ENCODE measurements at regions not wholly inside any gene's neighbourhood (a gene's known extent, or its start where the extent isn't known, plus 50 kb on each side); places are given as distances from the start of the nearest gene placed in this dataset.

DNA sequence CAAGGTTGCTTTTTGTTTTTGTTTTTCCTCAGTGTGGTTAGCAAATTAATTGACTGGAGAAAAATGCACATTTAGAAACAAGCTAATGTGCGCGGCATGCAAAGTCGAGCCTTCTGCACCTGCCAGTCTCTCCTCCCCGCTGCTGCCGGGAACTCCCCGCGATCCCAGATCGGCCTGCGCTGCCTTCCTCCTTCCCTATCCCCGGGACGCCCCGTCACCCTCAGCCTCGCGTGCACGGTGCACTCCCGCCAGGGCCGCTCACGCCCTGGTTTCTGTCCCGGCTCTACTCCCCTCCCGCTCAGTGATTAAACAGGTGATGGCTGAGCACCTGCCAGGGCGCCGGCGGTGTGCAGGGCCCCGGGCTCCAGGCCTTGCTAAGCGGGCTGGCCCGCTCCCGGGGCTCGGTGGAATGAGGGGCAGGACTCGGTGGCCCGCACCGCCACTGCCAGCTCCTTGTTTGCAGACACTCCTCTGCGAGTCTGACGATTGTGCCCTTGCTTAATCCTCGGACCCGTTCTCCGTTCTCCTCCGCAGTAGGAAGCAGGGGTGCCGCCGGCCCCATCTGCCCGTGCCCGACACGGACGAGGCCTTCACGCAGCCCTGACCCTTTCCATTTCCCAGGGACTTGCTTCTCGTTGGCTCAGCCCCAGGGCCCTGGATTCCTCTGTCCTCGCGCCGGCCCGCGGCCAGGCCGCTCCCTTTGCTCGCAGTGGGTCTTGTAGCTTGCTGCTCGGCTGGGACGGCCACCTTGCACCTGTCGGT is 143.4 kb downstream of the TRIML1 start:
- no peaks in the 10 kb centered on the region for H3K9me2 ChIP-seq (replicated peaks; ENCODE audit: low read length)
- H4K20me1 ChIP-seq (ENCODE audit: low read length), result no peaks in the 10 kb centered on the region
- DNase-seq (no peak), ATAC-seq (no peak)
- no peak overlapping the region for H3K27ac ChIP-seq (ENCODE audit: low read length)
- no peaks in the 10 kb centered on the region for H3K9me3 ChIP-seq (ENCODE audit: low read length)
- no peaks in the 10 kb centered on the region for H3K79me2 ChIP-seq (ENCODE audit: low read length)
- H3F3A ChIP-seq (ENCODE audit: low read length, unreplicated experiment), result no peaks in the 10 kb centered on the region
- no peak overlapping the region for H3K9ac ChIP-seq (ENCODE audit: low read length)
- no peak overlapping the region for H3K4me2 ChIP-seq (ENCODE audit: low read length)
- no peaks in the 10 kb centered on the region for H3K27me3 ChIP-seq (ENCODE audit: low read length)
- BruUV-seq (replicated peaks), result no TSS peak
- H3K4me3 ChIP-seq (ENCODE audit: low read length), result no peak overlapping the region
- TF ChIP-seq, protein P1, sequence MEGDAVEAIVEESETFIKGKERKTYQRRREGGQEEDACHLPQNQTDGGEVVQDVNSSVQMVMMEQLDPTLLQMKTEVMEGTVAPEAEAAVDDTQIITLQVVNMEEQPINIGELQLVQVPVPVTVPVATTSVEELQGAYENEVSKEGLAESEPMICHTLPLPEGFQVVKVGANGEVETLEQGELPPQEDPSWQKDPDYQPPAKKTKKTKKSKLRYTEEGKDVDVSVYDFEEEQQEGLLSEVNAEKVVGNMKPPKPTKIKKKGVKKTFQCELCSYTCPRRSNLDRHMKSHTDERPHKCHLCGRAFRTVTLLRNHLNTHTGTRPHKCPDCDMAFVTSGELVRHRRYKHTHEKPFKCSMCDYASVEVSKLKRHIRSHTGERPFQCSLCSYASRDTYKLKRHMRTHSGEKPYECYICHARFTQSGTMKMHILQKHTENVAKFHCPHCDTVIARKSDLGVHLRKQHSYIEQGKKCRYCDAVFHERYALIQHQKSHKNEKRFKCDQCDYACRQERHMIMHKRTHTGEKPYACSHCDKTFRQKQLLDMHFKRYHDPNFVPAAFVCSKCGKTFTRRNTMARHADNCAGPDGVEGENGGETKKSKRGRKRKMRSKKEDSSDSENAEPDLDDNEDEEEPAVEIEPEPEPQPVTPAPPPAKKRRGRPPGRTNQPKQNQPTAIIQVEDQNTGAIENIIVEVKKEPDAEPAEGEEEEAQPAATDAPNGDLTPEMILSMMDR (conservative IDR thresholded peaks at IDR 0.05; ENCODE audit: low read depth, low read length), result no peak
- TF ChIP-seq EZH2phosphoT487 (IDR thresholded peaks at IDR 0.05; ENCODE audit: borderline replicate concordance, low read length) (no peak), EZH2 (IDR thresholded peaks at IDR 0.05; ENCODE audit: low read length, unreplicated experiment) (no peak)
- no peak overlapping the region for H2AFZ ChIP-seq (ENCODE audit: low read length)
- no peaks in the 10 kb centered on the region for H3K36me3 ChIP-seq (ENCODE audit: low read depth, low read length)
- ChIA-PET CTCF (no interaction called here), POLR2A (ENCODE audit: unreplicated experiment) (no interaction called here)
- intact Hi-C loops (cut with micrococcal nuclease), result no loop called here
- H3K4me1 ChIP-seq (ENCODE audit: insufficient read depth, low read length), result no peaks in the 10 kb centered on the region

DNA sequence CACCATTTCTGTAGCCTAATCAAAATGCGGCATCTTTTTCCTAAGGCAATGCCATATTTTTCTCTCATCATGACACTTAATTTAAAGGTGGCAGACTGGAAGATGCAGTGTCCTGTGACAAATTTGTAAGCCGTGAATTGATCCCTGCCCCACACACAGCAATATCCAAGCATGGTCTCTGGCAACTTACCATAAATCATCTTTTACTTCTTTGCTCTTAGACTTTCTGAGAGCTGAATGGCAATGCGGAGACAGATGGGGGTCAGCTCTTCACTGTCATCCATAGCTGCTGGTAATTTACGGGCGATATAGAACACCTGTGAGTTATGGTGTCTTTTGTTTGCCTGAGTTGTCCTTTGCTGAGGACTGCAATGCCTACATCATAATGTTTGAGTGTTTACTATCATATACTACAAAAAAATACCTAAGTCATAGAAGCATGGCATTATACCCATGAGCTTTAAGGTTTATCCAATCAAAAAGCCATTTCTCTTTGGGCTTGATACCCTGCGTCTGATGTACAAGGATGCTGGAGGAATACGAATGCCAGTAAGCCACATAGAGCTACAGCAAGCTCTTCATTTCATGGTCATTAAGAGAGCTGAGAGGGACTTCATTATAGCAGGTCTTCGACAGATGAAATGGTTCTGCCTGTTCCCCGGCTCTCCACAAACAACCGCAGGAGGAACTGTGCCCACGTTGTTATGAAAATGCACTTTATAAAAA is 148.1 kb downstream of the TRIML1 start:
- no TSS peak for BruUV-seq (replicated peaks)
- ChIA-PET POLR2A (ENCODE audit: unreplicated experiment) (no interaction called here), CTCF (no interaction called here)
- Histone ChIP-seq H3K36me3 (ENCODE audit: low read depth, low read length) (no peaks in the 10 kb centered on the region), H3K27me3 (ENCODE audit: low read length) (0 out of 2 replicates have a peak, but pooled peaks cover 3% of the 10 kb centered on the region), H3K4me1 (ENCODE audit: insufficient read depth, low read length) (no peaks in the 10 kb centered on the region), H2AFZ (ENCODE audit: low read length) (no peak overlapping the region), H4K20me1 (ENCODE audit: low read length) (no peaks in the 10 kb centered on the region), H3K4me2 (ENCODE audit: low read length) (no peak overlapping the region), H3K9ac (ENCODE audit: low read length) (no peak overlapping the region), H3K4me3 (ENCODE audit: low read length) (no peak overlapping the region), H3F3A (ENCODE audit: low read length, unreplicated experiment) (no peaks in the 10 kb centered on the region), H3K79me2 (ENCODE audit: low read length) (no peaks in the 10 kb centered on the region), H3K9me3 (ENCODE audit: low read length) (no peaks in the 10 kb centered on the region), H3K9me2 (replicated peaks; ENCODE audit: low read length) (no peaks in the 10 kb centered on the region), H3K27ac (ENCODE audit: low read length) (no peak overlapping the region)
- no peak for TF ChIP-seq EZH2phosphoT487 (IDR thresholded peaks at IDR 0.05; ENCODE audit: borderline replicate concordance, low read length)
- TF ChIP-seq, protein P1 (conservative IDR thresholded peaks at IDR 0.05; ENCODE audit: low read depth, low read length), result no peak
- TF ChIP-seq EZH2 (IDR thresholded peaks at IDR 0.05; ENCODE audit: low read length, unreplicated experiment), result no peak
- intact Hi-C loops (cut with micrococcal nuclease), result no loop called here
- DNase-seq (no peak), ATAC-seq (no peak)

Measured in PC-3 (cell line).